H9 (cell line): ENCODE measurements at regions not wholly inside any gene's neighbourhood (a gene's known extent, or its start where the extent isn't known, plus 50 kb on each side); places are given as distances from the start of the nearest gene placed in this dataset.

Source experiments
- DNase-seq: peaks from one replicate; pipeline ENCODE4 v3.0.0-alpha.2; 2017
- H2AFZ ChIP-seq: one replicate; pipeline ENCODE4 v1.6.1; 2013; ENCODE audit warnings: mild to moderate bottlenecking, low read length, control low read depth, moderate library complexity
- H2AK5ac ChIP-seq: 2 replicates; pipeline ENCODE4 v1.6.1; 2013; ENCODE audit warnings: low read length, control low read depth, mixed read lengths; ENCODE audit not compliant: insufficient read length
- H2BK120ac ChIP-seq: one replicate; pipeline ENCODE4 v1.6.1; 2013; ENCODE audit warnings: low read depth, mild to moderate bottlenecking, low read length, control low read depth, inconsistent platforms; ENCODE audit not compliant: poor library complexity, severe bottlenecking
- H2BK12ac ChIP-seq: 2 replicates; pipeline ENCODE4 v1.6.1; 2013; ENCODE audit warnings: low read length, control low read depth, mixed read lengths, low read depth; ENCODE audit not compliant: insufficient read length
- H2BK15ac ChIP-seq: 2 replicates; pipeline ENCODE4 v1.6.1; 2013; ENCODE audit warnings: low read depth, low read length, control low read depth
- H2BK20ac ChIP-seq: one replicate; pipeline ENCODE4 v1.6.1; 2013; ENCODE audit warnings: low read depth, mild to moderate bottlenecking, low read length, control low read depth, inconsistent platforms; ENCODE audit not compliant: poor library complexity, severe bottlenecking
- H2BK5ac ChIP-seq: 2 replicates; pipeline ENCODE4 v1.6.1; 2013; ENCODE audit warnings: low read length, control low read depth, mixed read lengths; ENCODE audit not compliant: insufficient read length
- H3K14ac ChIP-seq: 2 replicates; pipeline ENCODE4 v1.6.1; 2013; ENCODE audit warnings: low read length, control low read depth; ENCODE audit not compliant: insufficient read depth
- H3K18ac ChIP-seq: 2 replicates; pipeline ENCODE4 v1.6.1; 2013; ENCODE audit warnings: low read depth, mild to moderate bottlenecking, mixed read lengths, low read length, control low read depth; ENCODE audit not compliant: insufficient read length
- H3K23ac ChIP-seq: 2 replicates; pipeline ENCODE4 v1.6.1; 2013; ENCODE audit warnings: low read length, control low read depth, mixed read lengths, low read depth; ENCODE audit not compliant: insufficient read length
- H3K23me2 ChIP-seq: 2 replicates; pipeline ENCODE4 v1.6.1; 2013; ENCODE audit warnings: low read depth, mild to moderate bottlenecking, mixed read lengths, low read length, control low read depth; ENCODE audit not compliant: insufficient read length, poor library complexity, severe bottlenecking
- H3K27ac ChIP-seq: 2 replicates; pipeline ENCODE4 v1.5.1; 2013; ENCODE audit warnings: low read length, control low read depth, mixed read lengths, low read depth; ENCODE audit not compliant: insufficient read length
- H3K27me3 ChIP-seq: 2 replicates; pipeline ENCODE4 v1.6.1; 2013; ENCODE audit warnings: low read length, control low read depth, inconsistent platforms; ENCODE audit not compliant: insufficient read depth
- H3K4ac ChIP-seq: 2 replicates; pipeline ENCODE4 v1.6.1; 2013; ENCODE audit warnings: low read depth, mild to moderate bottlenecking, control low read depth, inconsistent platforms, low read length, moderate library complexity
- H3K4me1 ChIP-seq: 2 replicates; pipeline ENCODE4 v1.6.1; 2013; ENCODE audit warnings: low read length, control low read depth, inconsistent platforms; ENCODE audit not compliant: insufficient read depth
- H3K4me2 ChIP-seq: 2 replicates; pipeline ENCODE4 v1.6.1; 2013; ENCODE audit warnings: low read length, control low read depth, mixed read lengths; ENCODE audit not compliant: insufficient read length, insufficient read depth
- H3K56ac ChIP-seq: 2 replicates; pipeline ENCODE4 v1.6.1; 2013; ENCODE audit warnings: low read depth, mild to moderate bottlenecking, mixed read lengths, low read length, control low read depth; ENCODE audit not compliant: insufficient read length
- H3K79me1 ChIP-seq: 2 replicates; pipeline ENCODE4 v1.6.1; 2013; ENCODE audit warnings: low read depth, mild to moderate bottlenecking, moderate library complexity, low read length, control low read depth, inconsistent platforms; ENCODE audit not compliant: insufficient read depth, poor library complexity, severe bottlenecking
- H3K79me2 ChIP-seq: 2 replicates; pipeline ENCODE4 v1.6.1; 2013; ENCODE audit warnings: low read length, control low read depth, inconsistent platforms; ENCODE audit not compliant: insufficient read depth
- H3K9ac ChIP-seq: 2 replicates; pipeline ENCODE4 v1.6.1; 2013; ENCODE audit warnings: low read length, control low read depth, mixed read lengths; ENCODE audit not compliant: insufficient read length; ENCODE audit errors: extremely low read depth
- H3K9me3 ChIP-seq: one replicate; pipeline ENCODE4 v1.6.1; 2013; ENCODE audit warnings: low read depth, low read length, inconsistent platforms; ENCODE audit not compliant: control insufficient read depth
- H3T11ph ChIP-seq: one replicate; pipeline ENCODE4 v1.6.1; 2013; ENCODE audit warnings: mild to moderate bottlenecking, low read length, control low read depth, inconsistent platforms
- H4K20me1 ChIP-seq: one replicate; pipeline ENCODE4 v1.6.1; 2013; ENCODE audit not compliant: control insufficient read depth, insufficient read length, insufficient read depth
- H4K5ac ChIP-seq: 2 replicates; pipeline ENCODE4 v1.6.1; 2013; ENCODE audit warnings: low read depth, mild to moderate bottlenecking, mixed read lengths, low read length, control low read depth; ENCODE audit not compliant: insufficient read length
- H4K8ac ChIP-seq: replicated peaks from 2 replicates; pipeline ENCODE4 v1.6.1; 2013; ENCODE audit warnings: low read length, control low read depth, mixed read lengths, low read depth; ENCODE audit not compliant: insufficient read length
- H4K91ac ChIP-seq: 2 replicates; pipeline ENCODE4 v1.6.1; 2013; ENCODE audit warnings: low read depth, mild to moderate bottlenecking, moderate library complexity, mixed read lengths, low read length, control low read depth; ENCODE audit not compliant: insufficient read length
- H3K27ac Mint-ChIP-seq, 3 experiments: 2 replicates in 2 of 3; 3 replicates in 1 of 3; pipeline ENCODE4 v1.8.0; 2020 to 2021; ENCODE audit warnings: mixed read lengths in 3 of 3, mild to moderate bottlenecking in 1 of 3, moderate library complexity in 1 of 3
- H3K27me3 Mint-ChIP-seq: 2 replicates; pipeline ENCODE4 v1.8.0; 2021; ENCODE audit warnings: low read depth, mild to moderate bottlenecking, moderate library complexity, mixed read lengths
- H3K36me3 Mint-ChIP-seq, 3 experiments: 2 replicates in 2 of 3; 3 replicates in 1 of 3; pipeline ENCODE4 v1.8.0; 2020 to 2021; ENCODE audit warnings: low read depth in 3 of 3, mixed read lengths in 3 of 3; ENCODE audit not compliant: insufficient read depth in 1 of 3
- H3K4me1 Mint-ChIP-seq, 2 experiments: 2 replicates each; pipeline ENCODE4 v1.8.0; 2020; ENCODE audit warnings: mixed read lengths in 2 of 2
- H3K4me3 Mint-ChIP-seq, 2 experiments: 2 replicates in 1 of 2; 3 replicates in 1 of 2; pipeline ENCODE4 v1.8.0; 2020 to 2021; ENCODE audit warnings: mild to moderate bottlenecking in 2 of 2, mixed read lengths in 2 of 2, moderate library complexity in 1 of 2
- H3K9me3 Mint-ChIP-seq, 2 experiments: 2 replicates in 1 of 2; 3 replicates in 1 of 2; pipeline ENCODE4 v1.8.0; 2020; ENCODE audit warnings: mild to moderate bottlenecking in 2 of 2, mixed read lengths in 2 of 2, moderate library complexity in 1 of 2
- WGBS: extraction: QIAGEN DNeasy Blood & Tissue Kit; methylation state at CpG from one replicate; pipeline ENCODE4 v1.1.7; 2013; ENCODE audit warnings: missing lambda C conversion rate, low lambda C conversion rate, mixed read lengths; ENCODE audit not compliant: insufficient read length; ENCODE audit errors: extremely low coverage; 5-methylcytosine and 5-hydroxymethylcytosine counted together
- TF ChIP-seq, protein P1 (sequence below): fragments of 200-600 bp; sonication (generic); conservative IDR thresholded peaks from 3 replicates; pipeline ENCODE4 v1.8.0; 2021; ENCODE audit warnings: antibody characterized with exemption, mild to moderate bottlenecking

DNA sequence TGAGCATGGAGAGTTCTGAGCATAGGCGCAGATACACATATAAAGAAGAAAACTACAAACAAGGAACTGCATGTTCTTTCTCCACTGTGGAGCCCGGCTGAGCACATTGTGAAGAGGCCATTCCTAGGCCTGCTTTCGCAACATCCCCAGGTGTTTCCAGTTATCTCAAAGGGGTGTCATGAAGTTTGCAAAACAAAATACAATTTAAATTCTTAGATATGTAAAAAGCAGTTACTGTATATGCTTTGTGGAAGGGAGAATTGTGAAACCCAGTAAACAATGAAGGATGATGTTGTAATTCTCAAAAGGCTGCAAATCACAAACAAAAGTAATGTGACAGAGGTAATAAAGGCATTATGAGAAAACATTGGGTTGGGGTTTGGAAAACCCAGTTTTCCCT is 98.6 kb upstream of the ZNF644 start:
- Histone ChIP-seq H4K8ac (no peak overlapping the region), H2AFZ (no peak overlapping the region), H3T11ph (no peak overlapping the region), H3K9ac (no peak overlapping the region), H3K27me3 (no peaks in the 10 kb centered on the region), H3K79me1 (no peaks in the 10 kb centered on the region), H3K18ac (no peak overlapping the region), H2BK5ac (no peak overlapping the region), H2AK5ac (no peak overlapping the region), H3K27ac (peak overlapping the region; percentile 65), H3K14ac (no peak overlapping the region), H2BK12ac (no peak overlapping the region), H3K4me2 (no peak overlapping the region), H2BK120ac (no peak overlapping the region), H3K23ac (no peak overlapping the region), H3K23me2 (no peaks in the 10 kb centered on the region), H3K56ac (no peak overlapping the region), H2BK20ac (no peak overlapping the region), H4K5ac (no peak overlapping the region), H3K79me2 (no peaks in the 10 kb centered on the region), H2BK15ac (no peak overlapping the region), H3K9me3 (no peaks in the 10 kb centered on the region), H3K4ac (no peak overlapping the region), H4K91ac (no peak overlapping the region), H4K20me1 (no peaks in the 10 kb centered on the region), H3K4me1 (peaks cover 25% of the 10 kb centered on the region)
- Mint-ChIP-seq H3K9me3 (no peaks in the 10 kb centered on the region), H3K27me3 (no peaks in the 10 kb centered on the region), H3K4me1 (peaks cover 61 to 67% of the 10 kb centered on the region in 2 experiments), H3K4me3 (no peak overlapping the region), H3K36me3 (no peaks in the 10 kb centered on the region; a peak in 2 of 7 replicates), H3K27ac (peak overlapping the region; percentile 66 to 95 (median 95); a peak in 6 of 7 replicates)
- DNase-seq, result no peak
- no CpG with 5 or more reads among the region's 3 CpGs for WGBS
- TF ChIP-seq, protein P1, sequence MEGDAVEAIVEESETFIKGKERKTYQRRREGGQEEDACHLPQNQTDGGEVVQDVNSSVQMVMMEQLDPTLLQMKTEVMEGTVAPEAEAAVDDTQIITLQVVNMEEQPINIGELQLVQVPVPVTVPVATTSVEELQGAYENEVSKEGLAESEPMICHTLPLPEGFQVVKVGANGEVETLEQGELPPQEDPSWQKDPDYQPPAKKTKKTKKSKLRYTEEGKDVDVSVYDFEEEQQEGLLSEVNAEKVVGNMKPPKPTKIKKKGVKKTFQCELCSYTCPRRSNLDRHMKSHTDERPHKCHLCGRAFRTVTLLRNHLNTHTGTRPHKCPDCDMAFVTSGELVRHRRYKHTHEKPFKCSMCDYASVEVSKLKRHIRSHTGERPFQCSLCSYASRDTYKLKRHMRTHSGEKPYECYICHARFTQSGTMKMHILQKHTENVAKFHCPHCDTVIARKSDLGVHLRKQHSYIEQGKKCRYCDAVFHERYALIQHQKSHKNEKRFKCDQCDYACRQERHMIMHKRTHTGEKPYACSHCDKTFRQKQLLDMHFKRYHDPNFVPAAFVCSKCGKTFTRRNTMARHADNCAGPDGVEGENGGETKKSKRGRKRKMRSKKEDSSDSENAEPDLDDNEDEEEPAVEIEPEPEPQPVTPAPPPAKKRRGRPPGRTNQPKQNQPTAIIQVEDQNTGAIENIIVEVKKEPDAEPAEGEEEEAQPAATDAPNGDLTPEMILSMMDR, result no peak
